ENCODE measurements at regions not wholly inside any gene's neighbourhood (a gene's known extent, or its start where the extent isn't known, plus 50 kb on each side); places are given as distances from the start of the nearest gene placed in this dataset.

DNA sequence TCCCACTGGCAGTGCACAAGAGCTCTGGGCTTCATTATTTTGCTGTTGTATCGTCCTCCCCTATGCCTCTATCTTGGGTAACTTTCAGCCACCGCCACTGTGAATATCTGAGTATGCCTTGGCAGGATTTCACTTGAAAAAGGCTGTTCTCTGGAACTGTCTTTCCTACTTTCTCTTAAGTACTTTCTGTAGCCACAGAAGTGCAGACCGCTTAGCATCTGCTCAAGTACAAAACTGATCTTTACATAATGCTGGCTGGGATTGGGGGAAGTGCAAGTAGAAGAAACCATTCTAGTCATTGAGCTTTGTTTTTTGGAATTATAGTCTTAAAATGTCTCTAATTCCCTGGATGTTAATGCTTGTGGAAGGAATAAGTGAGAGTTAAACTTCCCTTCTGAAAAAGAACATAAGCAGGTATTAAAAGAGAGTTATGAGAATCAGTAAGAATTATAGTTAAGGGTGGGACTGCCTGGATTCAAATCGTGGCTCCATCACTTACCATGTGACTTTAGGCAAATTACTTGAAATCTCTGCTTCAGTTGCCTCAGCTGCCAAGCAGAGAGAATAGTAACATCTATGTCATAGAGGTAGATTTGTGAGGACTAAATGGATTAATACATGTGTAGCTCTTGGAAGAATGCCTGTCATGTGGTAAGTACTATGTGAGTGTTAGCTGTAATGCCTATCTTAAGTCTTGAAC, 77.5 kb downstream of the MID1IP1 start:
- no peak for FAIRE-seq
- TF ChIP-seq POLR2A (IDR thresholded peaks at IDR 0.05; ENCODE audit: low read depth, low read length): no peak
- DNase-seq (ENCODE audit: insufficient read length, low spot score): no peak

DNA sequence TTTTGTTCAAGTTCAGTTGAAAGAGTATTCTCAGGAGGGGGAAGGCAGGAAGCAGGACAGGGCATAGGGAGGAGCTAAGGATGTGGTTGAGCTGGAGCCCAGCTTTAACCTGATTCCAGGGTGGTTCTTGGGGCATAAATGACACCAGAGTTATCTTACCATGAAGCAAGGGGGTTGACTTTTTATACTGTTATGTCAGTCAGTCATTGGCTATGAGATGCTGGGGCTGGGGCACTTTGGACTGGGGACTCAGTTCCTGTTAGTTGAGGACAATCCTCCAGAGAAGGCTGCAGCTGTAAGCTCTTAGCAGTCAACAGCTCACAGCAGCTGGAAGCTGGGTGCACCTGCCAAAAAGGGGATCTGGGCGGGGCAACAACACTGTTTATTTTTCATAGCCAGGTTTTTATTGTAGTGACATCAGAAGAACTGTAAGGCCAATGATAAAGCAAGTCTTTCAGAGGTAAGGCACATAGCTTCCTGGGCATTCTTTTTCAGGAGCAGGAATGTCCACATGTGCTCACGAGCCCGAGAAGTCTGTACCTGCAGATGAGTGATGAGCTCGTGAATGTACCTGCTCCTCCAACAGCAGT, 78.5 kb downstream of the MID1IP1 start:
- DNase-seq (ENCODE audit: insufficient read length, low spot score) (no peak), FAIRE-seq (no peak)
- no peak for TF ChIP-seq POLR2A (IDR thresholded peaks at IDR 0.05; ENCODE audit: low read depth, low read length)

DNA sequence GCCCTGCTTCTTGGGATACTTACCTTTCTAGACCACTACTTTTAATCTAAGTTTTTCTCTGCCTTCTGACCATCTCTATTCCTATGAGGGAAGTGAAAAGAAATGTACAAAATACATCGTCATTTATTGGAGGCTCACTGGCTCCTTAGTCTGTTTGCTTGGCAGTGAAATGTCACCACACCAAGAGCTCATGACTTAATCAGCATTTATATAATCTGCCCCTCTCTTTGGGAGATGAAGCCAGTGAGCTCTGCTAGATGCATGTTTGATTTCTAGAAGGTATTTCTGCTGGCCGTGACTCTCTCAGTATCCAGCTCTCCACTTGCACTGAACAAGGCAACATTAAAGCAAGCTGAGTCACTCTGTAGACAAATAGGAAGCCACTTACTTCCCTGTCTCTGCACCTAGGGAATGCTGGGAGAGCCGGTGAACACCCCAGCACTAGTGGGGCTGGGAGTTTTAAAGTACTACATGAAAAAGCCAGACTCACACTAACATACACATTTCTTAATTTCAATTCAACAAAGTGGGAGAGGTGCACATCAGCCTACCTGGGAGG, 79.1 kb downstream of the MID1IP1 start:
- no peak for TF ChIP-seq POLR2A (IDR thresholded peaks at IDR 0.05; ENCODE audit: low read depth, low read length)
- FAIRE-seq: no peak

DNA sequence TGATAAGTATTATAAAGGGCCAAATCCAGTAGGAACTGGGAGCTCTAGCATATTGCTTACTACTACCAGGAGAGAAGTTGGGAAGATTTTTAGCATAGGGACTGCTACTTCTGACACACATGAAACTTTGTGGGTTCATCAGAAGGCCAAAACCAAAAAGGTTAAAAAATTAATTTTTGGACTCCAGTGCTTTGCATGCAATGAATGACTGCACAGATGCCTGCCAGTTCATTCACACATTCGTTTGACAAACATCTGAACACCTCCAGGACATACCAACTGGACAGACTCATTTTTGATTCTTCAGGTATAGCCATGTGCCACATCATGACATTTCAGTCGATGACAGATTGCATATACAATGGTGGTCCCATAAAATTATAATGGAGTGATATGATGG, 79.8 kb downstream of the MID1IP1 start:
- FAIRE-seq (no peak), DNase-seq (ENCODE audit: insufficient read length, low spot score) (no peak)
- TF ChIP-seq POLR2A (IDR thresholded peaks at IDR 0.05; ENCODE audit: low read depth, low read length): no peak

More for the DNA sequence above, 79.1 kb downstream of the MID1IP1 start:
- no peak for DNase-seq (ENCODE audit: insufficient read length, low spot score)

DNA sequence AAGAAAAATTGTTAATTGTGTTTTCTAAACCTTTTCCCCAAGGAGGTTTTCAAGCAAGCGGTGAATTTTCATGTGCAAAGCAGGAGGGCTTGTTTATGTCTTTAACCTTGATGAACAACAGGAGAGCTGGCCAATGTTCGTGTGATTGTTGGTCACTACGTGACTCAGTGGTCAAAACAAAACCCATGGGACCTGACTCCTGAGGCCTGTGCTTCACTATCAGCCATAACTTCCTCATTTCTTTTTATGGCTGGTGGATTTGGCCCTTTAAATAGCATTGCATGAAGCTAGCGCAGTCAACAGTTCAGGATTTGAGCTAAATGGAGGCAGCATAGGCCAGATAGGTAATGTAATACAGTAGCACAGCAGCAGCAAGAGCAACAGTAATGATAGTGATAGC, 80.5 kb downstream of the MID1IP1 start:
- FAIRE-seq (no peak), DNase-seq (ENCODE audit: insufficient read length, low spot score) (no peak)
- no peak for TF ChIP-seq POLR2A (IDR thresholded peaks at IDR 0.05; ENCODE audit: low read depth, low read length)

DNA sequence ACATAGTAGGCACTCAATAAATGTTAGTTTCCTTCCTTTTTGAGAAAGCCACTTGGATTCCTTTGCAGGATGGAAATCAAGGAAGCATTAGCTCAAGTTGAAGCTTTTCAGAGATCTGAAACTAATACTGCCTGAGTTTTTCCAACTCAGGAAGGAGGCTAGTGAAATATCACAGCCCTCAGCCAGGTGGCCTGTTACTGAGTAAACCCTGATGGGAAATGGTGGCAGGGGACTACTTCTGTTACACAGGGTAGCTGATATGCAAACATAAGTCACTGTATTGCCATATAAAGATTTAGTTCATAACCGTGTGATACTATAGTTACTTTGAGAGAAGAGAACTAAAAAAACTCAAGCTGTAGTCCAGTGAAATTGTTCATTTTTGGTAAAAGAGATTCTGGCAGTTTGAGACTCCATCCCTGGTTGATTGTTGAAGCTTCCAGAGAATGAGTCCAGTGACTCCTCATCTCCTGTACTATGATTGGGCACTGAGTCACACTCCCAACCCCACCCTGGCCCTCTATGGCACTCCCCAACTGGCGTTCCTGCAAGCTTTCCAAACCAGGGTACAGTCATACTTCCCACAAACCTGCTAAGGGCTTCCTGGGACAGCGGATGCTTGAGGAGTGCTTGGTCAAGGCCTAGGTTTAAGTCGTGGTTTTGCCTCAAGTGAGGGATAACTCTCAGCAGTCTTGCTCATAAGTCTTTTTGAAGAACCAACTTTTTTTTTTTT, 81.8 kb downstream of the MID1IP1 start:
- no peak for TF ChIP-seq POLR2A (IDR thresholded peaks at IDR 0.05; ENCODE audit: low read depth, low read length)
- FAIRE-seq: no peak
- peak; percentile 14 for DNase-seq (ENCODE audit: insufficient read length, low spot score)

DNA sequence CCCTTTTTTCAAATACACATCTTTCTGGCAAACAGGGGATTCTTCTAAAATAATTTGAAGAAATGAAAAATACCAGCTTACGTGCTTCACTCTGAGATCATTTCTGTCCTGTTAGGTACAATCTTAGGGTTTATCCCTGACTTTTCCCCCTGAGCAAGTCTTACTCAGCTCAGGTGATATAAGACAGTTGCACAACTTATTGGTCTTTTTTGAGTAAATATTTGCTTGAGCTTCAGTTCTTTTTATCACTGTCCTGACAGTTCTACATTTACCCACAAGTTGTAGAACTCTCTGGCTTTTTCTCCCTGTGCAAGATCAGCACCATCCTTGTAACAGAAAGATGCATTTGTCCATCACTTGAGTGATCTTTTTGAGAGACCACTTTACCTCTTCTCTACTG, 84.9 kb downstream of the MID1IP1 start:
- DNase-seq (ENCODE audit: insufficient read length, low spot score) (no peak), FAIRE-seq (no peak)
- TF ChIP-seq POLR2A (IDR thresholded peaks at IDR 0.05; ENCODE audit: low read depth, low read length): no peak

DNA sequence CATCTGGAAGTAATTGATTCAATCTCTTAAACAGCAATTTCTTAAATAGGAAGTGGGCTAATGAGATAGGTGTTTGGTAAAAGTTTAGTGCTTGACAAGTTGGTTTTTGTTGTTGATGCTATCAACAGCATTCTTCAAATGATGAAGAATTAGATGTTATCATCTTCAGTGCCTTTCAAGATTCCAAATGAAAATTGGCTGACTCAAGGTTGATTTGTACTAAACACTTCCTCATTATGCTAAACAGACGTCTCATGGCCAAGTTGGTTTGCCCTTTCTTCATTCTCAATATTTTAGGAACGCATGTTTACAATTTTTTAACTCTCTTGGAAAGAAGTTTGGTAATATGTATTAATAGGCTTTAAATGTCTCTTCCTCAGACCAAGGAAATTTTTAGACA, 86.0 kb downstream of the MID1IP1 start:
- FAIRE-seq: no peak
- no peak for TF ChIP-seq POLR2A (IDR thresholded peaks at IDR 0.05; ENCODE audit: low read depth, low read length)
- DNase-seq (ENCODE audit: insufficient read length, low spot score): no peak

DNA sequence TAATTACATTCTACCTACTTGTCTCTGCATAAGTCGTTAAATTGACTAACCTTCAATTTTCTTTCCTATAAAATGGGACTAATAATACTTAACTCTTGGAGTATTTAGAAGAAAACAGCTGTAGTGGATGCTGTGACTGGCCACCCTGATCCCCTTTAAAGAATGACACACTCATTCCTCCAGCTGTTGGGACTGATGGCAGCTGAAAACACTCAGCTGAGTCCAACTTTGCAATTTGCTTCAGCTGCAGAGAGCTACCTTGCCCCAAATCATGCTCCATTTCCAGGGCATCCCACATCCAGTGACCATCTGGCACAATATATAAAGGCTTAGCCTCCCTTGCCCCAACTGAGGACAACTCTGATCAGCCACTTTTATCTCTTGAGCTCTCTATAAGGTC, 89.1 kb downstream of the MID1IP1 start:
- DNase-seq (ENCODE audit: insufficient read length, low spot score) (no peak), FAIRE-seq (no peak)
- TF ChIP-seq POLR2A (IDR thresholded peaks at IDR 0.05; ENCODE audit: low read depth, low read length): no peak

DNA sequence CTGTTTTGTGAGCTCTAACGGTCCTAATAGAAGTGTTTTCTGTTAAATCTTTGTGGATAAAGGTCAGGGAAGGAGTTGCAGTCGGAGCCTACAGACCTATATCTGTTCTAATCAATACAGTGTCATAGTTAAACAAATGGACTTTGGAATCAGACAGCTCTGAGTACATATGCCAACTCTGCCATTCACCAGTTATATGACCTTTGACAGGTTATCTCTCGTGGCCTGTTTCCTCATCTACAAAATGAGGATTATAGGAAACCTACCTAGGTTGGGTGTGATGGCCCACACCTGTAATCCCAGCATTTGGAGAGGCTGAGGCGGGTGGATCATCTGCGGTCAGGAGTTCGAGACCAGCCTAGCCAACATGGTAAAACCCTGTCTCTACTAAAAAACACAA, 89.7 kb downstream of the MID1IP1 start:
- DNase-seq (ENCODE audit: insufficient read length, low spot score) (no peak), FAIRE-seq (no peak)
- no peak for TF ChIP-seq POLR2A (IDR thresholded peaks at IDR 0.05; ENCODE audit: low read depth, low read length)

DNA sequence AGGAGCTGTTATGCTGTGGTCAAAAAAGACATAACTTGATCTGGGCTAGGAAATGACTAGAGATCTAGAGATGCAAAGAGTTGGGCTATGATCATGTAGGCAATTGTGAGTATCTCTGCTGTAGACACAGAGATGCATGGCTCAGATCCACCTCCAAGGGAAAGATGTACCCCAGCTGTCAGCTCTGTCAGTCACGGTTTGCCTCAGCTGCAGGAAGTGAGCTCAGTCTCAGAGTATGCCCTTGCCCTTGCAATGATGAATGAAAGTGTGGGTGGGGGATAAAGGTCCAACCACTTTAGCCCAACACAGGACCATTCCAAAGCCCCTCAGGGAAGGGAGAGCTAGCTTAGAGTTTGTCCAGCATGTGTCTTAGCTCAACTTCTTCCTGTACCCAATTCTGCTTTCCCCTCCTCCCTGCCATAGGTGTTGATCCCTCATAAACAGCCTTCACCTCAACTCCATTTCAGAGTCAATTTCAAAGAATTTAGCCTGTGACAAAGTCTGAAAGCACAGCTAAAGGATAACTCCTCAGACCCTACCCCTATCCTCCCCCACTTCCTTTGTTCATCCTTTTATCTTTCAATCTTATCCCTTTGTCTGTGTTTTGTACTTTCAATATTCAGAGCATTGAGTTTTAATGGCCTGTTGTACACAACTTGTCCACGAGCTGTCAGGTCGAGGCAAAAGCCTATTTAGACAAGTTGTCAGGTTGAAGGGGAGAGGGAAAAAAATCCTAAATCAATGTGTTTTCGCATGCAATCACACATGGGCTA, 90.6 kb downstream of the MID1IP1 start:
- no peak for TF ChIP-seq POLR2A (IDR thresholded peaks at IDR 0.05; ENCODE audit: low read depth, low read length)
- no peak for DNase-seq (ENCODE audit: insufficient read length, low spot score)
- FAIRE-seq: no peak

DNA sequence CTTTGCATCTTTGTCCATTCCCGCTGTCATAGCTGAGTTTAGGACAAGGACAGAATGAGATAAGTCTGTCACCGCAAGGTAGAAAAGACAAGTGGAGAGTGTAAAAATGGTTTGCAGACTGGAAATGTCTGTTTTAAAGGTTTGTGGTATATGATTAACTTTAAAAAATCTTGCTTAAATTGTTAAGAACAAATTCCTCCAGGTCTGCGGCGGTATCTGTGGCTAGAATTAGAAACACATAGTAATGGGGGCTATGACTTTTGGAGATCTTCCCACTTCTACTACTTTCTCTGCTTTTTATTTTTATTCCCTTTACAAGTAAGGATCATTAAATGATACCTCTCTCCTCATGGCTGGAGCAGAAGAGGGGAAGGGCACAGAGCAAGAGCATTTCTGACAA, 92.2 kb downstream of the MID1IP1 start:
- TF ChIP-seq POLR2A (IDR thresholded peaks at IDR 0.05; ENCODE audit: low read depth, low read length): no peak
- FAIRE-seq (no peak), DNase-seq (ENCODE audit: insufficient read length, low spot score) (no peak)

DNA sequence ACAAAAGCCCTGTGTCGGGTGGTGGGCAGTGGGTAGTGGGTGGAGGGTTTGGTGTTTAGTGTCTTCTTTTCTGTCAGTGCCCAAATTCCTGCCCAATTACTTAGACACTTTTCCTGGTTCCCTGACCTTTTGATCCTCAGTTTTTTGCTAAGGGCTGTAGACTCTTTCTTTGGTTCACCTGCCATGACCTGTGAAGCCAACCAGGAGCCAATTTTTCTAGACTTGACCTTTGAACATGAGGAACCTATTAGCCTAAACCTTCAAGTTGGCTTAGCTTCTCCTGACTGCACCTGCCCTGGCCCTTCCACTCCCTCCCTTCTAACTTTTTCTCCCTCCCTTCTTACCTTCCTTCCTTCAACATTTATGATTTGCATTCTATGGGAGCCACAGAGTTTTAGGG, 94.5 kb downstream of the MID1IP1 start:
- no peak for FAIRE-seq
- TF ChIP-seq POLR2A (IDR thresholded peaks at IDR 0.05; ENCODE audit: low read depth, low read length): no peak
- no peak for DNase-seq (ENCODE audit: insufficient read length, low spot score)
